Mucosa of rectum (tissue), 2 donors: ENCODE measurements at regions not wholly inside any gene's neighbourhood (a gene's known extent, or its start where the extent isn't known, plus 50 kb on each side); places are given as distances from the start of the nearest gene placed in this dataset.

Source experiments
- H3K27ac ChIP-seq, 2 donors: one replicate each; pipeline ENCODE4 v1.7.0; 2013; ENCODE audit warnings: inconsistent platforms in 2 of 2, low read depth in 2 of 2, low read length in 2 of 2
- H3K27me3 ChIP-seq, 2 donors: one replicate each; pipeline ENCODE4 v1.7.0; 2013; ENCODE audit warnings: low read length in 2 of 2; ENCODE audit not compliant: control insufficient read depth in 2 of 2, insufficient read depth in 2 of 2
- H3K36me3 ChIP-seq, 2 donors: one replicate each; pipeline ENCODE4 v1.7.0; 2013; ENCODE audit warnings: low read length in 2 of 2; ENCODE audit not compliant: control insufficient read depth in 2 of 2, insufficient read depth in 2 of 2
- H3K4me1 ChIP-seq, 2 donors: one replicate each; pipeline ENCODE4 v1.7.0; 2013; ENCODE audit warnings: low read length in 2 of 2, mild to moderate bottlenecking in 1 of 2; ENCODE audit not compliant: control insufficient read depth in 2 of 2, insufficient read depth in 2 of 2
- H3K4me3 ChIP-seq, 2 donors: one replicate each; pipeline ENCODE4 v1.7.0; 2013; ENCODE audit warnings: low read length in 2 of 2
- H3K9ac ChIP-seq, 2 donors: one replicate each; pipeline ENCODE4 v1.7.0; 2013; ENCODE audit warnings: low read length in 2 of 2, low read depth in 1 of 2, mild to moderate bottlenecking in 1 of 2
- H3K9me3 ChIP-seq, 2 donors: one replicate each; pipeline ENCODE4 v1.7.0; 2013; ENCODE audit warnings: low read length in 2 of 2; ENCODE audit not compliant: control insufficient read depth in 2 of 2
- donor health status: healthy.
- donor health status: Normal muscosa, but diverticular disease.

- Histone ChIP-seq H3K9ac (no peak overlapping the region), H3K27me3 (no peaks in the 10 kb centered on the region), H3K36me3 (no peaks in the 10 kb centered on the region), H3K4me1 (no peaks in the 10 kb centered on the region), H3K4me3 (no peak overlapping the region), H3K9me3 (no peaks in the 10 kb centered on the region), H3K27ac (no peak overlapping the region)
Measured at GRCh38 chr5:74075501-74076484, 449.8 kb downstream of the ARHGEF28 start.

- Histone ChIP-seq H3K36me3 (no peaks in the 10 kb centered on the region), H3K27ac (no peak overlapping the region), H3K27me3 (no peaks in the 10 kb centered on the region), H3K9me3 (no peaks in the 10 kb centered on the region), H3K4me1 (no peaks in the 10 kb centered on the region), H3K4me3 (no peak overlapping the region), H3K9ac (no peak overlapping the region)
Measured at GRCh38 chr5:74074111-74074510, 448.1 kb downstream of the ARHGEF28 start.

GRCh38 chr5:74073257-74073656 is 447.3 kb downstream of the ARHGEF28 start:
- no peak overlapping the region for H3K9ac ChIP-seq
- H3K36me3 ChIP-seq = no peaks in the 10 kb centered on the region
- no peaks in the 10 kb centered on the region for H3K9me3 ChIP-seq
- H3K27me3 ChIP-seq = no peaks in the 10 kb centered on the region
- H3K4me3 ChIP-seq = no peak overlapping the region
- no peak overlapping the region for H3K27ac ChIP-seq
- no peaks in the 10 kb centered on the region for H3K4me1 ChIP-seq

- no peaks in the 10 kb centered on the region for H3K9me3 ChIP-seq
- H3K4me3 ChIP-seq = no peak overlapping the region
- no peak overlapping the region for H3K27ac ChIP-seq
- H3K9ac ChIP-seq = no peak overlapping the region
- H3K27me3 ChIP-seq = no peaks in the 10 kb centered on the region
- H3K4me1 ChIP-seq = no peaks in the 10 kb centered on the region
- no peaks in the 10 kb centered on the region for H3K36me3 ChIP-seq
Measured at GRCh38 chr5:74072646-74073045, 446.6 kb downstream of the ARHGEF28 start.

- no peak overlapping the region for H3K27ac ChIP-seq
Measured at GRCh38 chr5:74070766-74071165, 444.8 kb downstream of the ARHGEF28 start.

GRCh38 chr5:74069741-74070140 is 443.7 kb downstream of the ARHGEF28 start:
- Histone ChIP-seq H3K4me3 (no peak overlapping the region), H3K27ac (no peak overlapping the region), H3K36me3 (no peaks in the 10 kb centered on the region), H3K4me1 (no peaks in the 10 kb centered on the region), H3K27me3 (no peaks in the 10 kb centered on the region), H3K9ac (no peak overlapping the region), H3K9me3 (no peaks in the 10 kb centered on the region)

More at GRCh38 chr5:74070766-74071165, 444.8 kb downstream of the ARHGEF28 start:
- Histone ChIP-seq H3K9ac (no peak overlapping the region), H3K27me3 (no peaks in the 10 kb centered on the region), H3K9me3 (no peaks in the 10 kb centered on the region), H3K4me1 (no peaks in the 10 kb centered on the region), H3K4me3 (no peak overlapping the region), H3K36me3 (no peaks in the 10 kb centered on the region)

GRCh38 chr5:74067748-74068541 is 441.9 kb downstream of the ARHGEF28 start:
- Histone ChIP-seq H3K27me3 (no peaks in the 10 kb centered on the region), H3K9me3 (no peaks in the 10 kb centered on the region), H3K27ac (no peak overlapping the region), H3K4me3 (no peak overlapping the region), H3K4me1 (peaks cover 0 to 7% of the 10 kb centered on the region in 2 donors), H3K36me3 (no peaks in the 10 kb centered on the region), H3K9ac (no peak overlapping the region)

GRCh38 chr5:74064911-74065310 is 438.9 kb downstream of the ARHGEF28 start:
- Histone ChIP-seq H3K27me3 (no peaks in the 10 kb centered on the region), H3K4me3 (no peak overlapping the region), H3K9ac (no peak overlapping the region), H3K27ac (no peak overlapping the region), H3K9me3 (no peaks in the 10 kb centered on the region), H3K4me1 (peaks cover 0 to 7% of the 10 kb centered on the region in 2 donors), H3K36me3 (no peaks in the 10 kb centered on the region)

- Histone ChIP-seq H3K4me1 (peaks cover 0 to 7% of the 10 kb centered on the region in 2 donors), H3K9ac (no peak overlapping the region), H3K4me3 (no peak overlapping the region)
Measured at GRCh38 chr5:74064225-74064624, 438.2 kb downstream of the ARHGEF28 start.

GRCh38 chr5:74063821-74064220 is 437.8 kb downstream of the ARHGEF28 start:
- Histone ChIP-seq H3K36me3 (no peaks in the 10 kb centered on the region), H3K27ac (no peak overlapping the region), H3K4me3 (no peak overlapping the region), H3K9me3 (no peaks in the 10 kb centered on the region), H3K4me1 (peaks cover 0 to 7% of the 10 kb centered on the region in 2 donors), H3K9ac (no peak overlapping the region), H3K27me3 (no peaks in the 10 kb centered on the region)

More at GRCh38 chr5:74064225-74064624, 438.2 kb downstream of the ARHGEF28 start:
- H3K27ac ChIP-seq = no peak overlapping the region
- no peaks in the 10 kb centered on the region for H3K36me3 ChIP-seq
- no peaks in the 10 kb centered on the region for H3K9me3 ChIP-seq
- no peaks in the 10 kb centered on the region for H3K27me3 ChIP-seq
